Central memory CD8-positive, alpha-beta T cell (primary cell): ENCODE measurements at regions not wholly inside any gene's neighbourhood (a gene's known extent, or its start where the extent isn't known, plus 50 kb on each side); places are given as distances from the start of the nearest gene placed in this dataset.
"Not testable (repeated sequence)": the region's sequence is repeated elsewhere in the genome, so short reads cannot be mapped to it uniquely, and the experiment has no call there.

ENCODE experiments used
- ATAC-seq: fragments of 150-1000 bp; cut with Tn5 transposase; replicated peaks from 2 replicates; pipeline ENCODE4 v1.10.0; 2022; ENCODE audit warnings: mild to moderate bottlenecking, moderate FRiP score, moderate number of reproducible peaks; ENCODE audit not compliant: poor library complexity, severe bottlenecking; ENCODE audit errors: extremely low read depth
- DNase-seq, 2 donors: peaks; one replicate each; pipeline ENCODE4 v3.0.0; 2021; ENCODE audit warnings: low spot score in 2 of 2
- H3K27ac Mint-ChIP-seq: one replicate; pipeline ENCODE4 v1.8.0; 2022; ENCODE audit warnings: low read depth, mild to moderate bottlenecking, moderate library complexity, mixed read lengths
- H3K27me3 Mint-ChIP-seq: one replicate; pipeline ENCODE4 v1.8.0; 2022; ENCODE audit warnings: mixed read lengths
- H3K36me3 Mint-ChIP-seq: one replicate; pipeline ENCODE4 v1.8.0; 2022; ENCODE audit warnings: mild to moderate bottlenecking, moderate library complexity, mixed read lengths; ENCODE audit not compliant: insufficient read depth
- H3K4me1 Mint-ChIP-seq: one replicate; pipeline ENCODE4 v1.8.0; 2022; ENCODE audit warnings: mixed read lengths
- H3K4me3 Mint-ChIP-seq: one replicate; pipeline ENCODE4 v1.8.0; 2022; ENCODE audit warnings: mild to moderate bottlenecking, moderate library complexity, mixed read lengths
- H3K9me3 Mint-ChIP-seq: one replicate; pipeline ENCODE4 v1.8.0; 2022; ENCODE audit warnings: mixed read lengths

- not testable (repeated sequence) for H3K27me3 Mint-ChIP-seq, H3K36me3 Mint-ChIP-seq, H3K4me1 Mint-ChIP-seq, H3K27ac Mint-ChIP-seq, H3K4me3 Mint-ChIP-seq, ATAC-seq, DNase-seq
- H3K9me3 Mint-ChIP-seq: peaks cover 15% of the 10 kb centered on the region
Observed at GRCh38 chr17:28266547-28266920, 52.5 kb upstream of the TMEM97 start.

- ATAC-seq, H3K4me3 Mint-ChIP-seq, H3K9me3 Mint-ChIP-seq, H3K4me1 Mint-ChIP-seq, H3K36me3 Mint-ChIP-seq, DNase-seq, H3K27me3 Mint-ChIP-seq, H3K27ac Mint-ChIP-seq: not testable (repeated sequence)
Observed at GRCh38 chr17:28266926-28267719, 51.9 kb upstream of the TMEM97 start.

GRCh38 chr17:28267720-28268609 lies 51.0 kb upstream of the TMEM97 start:
- no peaks in the 10 kb centered on the region for H3K4me1 Mint-ChIP-seq
- no peak overlapping the region for H3K27ac Mint-ChIP-seq
- H3K4me3 Mint-ChIP-seq: no peak overlapping the region
- H3K27me3 Mint-ChIP-seq: peaks cover 14% of the 10 kb centered on the region
- ATAC-seq (no peak), DNase-seq (no peak)
- no peaks in the 10 kb centered on the region for H3K36me3 Mint-ChIP-seq
- H3K9me3 Mint-ChIP-seq: peaks cover 4% of the 10 kb centered on the region

DNA sequence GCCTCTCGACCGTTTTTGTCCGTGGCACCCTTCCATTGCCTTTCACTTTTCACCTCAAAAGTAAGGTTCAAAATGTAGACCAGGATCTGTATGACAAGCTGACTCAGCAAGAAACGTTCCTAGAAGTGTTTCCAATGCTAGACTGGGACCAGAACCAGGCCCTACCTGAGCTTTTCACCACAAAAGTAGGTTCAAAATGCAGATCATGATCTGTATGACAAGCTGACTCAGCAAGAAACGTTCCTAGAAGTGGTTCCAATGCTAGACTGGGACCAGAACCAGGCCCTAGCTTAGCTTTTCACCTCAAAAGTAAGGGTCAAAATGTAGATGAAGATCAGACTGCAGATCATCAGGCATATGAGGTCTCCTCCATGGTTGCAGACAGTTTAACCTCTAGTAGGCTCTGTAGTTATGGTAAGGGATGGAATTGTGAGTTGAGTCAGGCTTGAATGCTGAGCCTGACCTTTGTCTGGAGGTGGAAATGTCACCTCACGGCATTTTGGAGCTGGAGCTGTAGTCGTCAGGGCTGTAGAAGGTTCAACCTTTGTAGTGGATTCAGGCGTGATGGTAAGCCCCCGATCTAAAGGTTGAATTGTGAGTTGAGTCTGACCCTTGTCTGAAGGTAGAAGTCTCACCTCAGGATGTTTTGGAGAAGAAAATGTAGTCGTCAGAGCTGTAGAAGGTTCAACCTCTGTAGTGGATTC lies 50.2 kb upstream of the TMEM97 start:
- DNase-seq: no peak
- Mint-ChIP-seq H3K4me1 (no peaks in the 10 kb centered on the region), H3K4me3 (no peak overlapping the region), H3K27ac (no peak overlapping the region), H3K9me3 (peaks cover 4% of the 10 kb centered on the region), H3K27me3 (peaks cover 22% of the 10 kb centered on the region), H3K36me3 (no peaks in the 10 kb centered on the region)
- ATAC-seq: no peak
